CD8-positive, alpha-beta memory T cell (primary cell): ENCODE measurements at regions not wholly inside any gene's neighbourhood (a gene's known extent, or its start where the extent isn't known, plus 50 kb on each side); places are given as distances from the start of the nearest gene placed in this dataset.

ENCODE experiments used
- CTCF ChIA-PET: fragments of 350-600 bp; sonication (Branson Sonifier 250); formaldehyde crosslinking; loops from one replicate; lab custom pipeline; 2021; ENCODE audit warnings: antibody characterized with exemption; lab: Charles Lee
- POLR2A ChIA-PET: fragments of 350-600 bp; sonication (Branson Sonifier 250); formaldehyde crosslinking; loops from one replicate; lab custom pipeline; 2021; ENCODE audit warnings: antibody characterized with exemption; lab: Charles Lee
- DNase-seq, 5 donors: peaks; one replicate each; pipeline versions ENCODE4 v3.0.0 to v3.0.0-alpha.2; 2020 to 2022; ENCODE audit warnings: mixed read lengths in 1 of 5
- H3K27ac ChIP-seq: one replicate; pipeline ENCODE4 v1.7.0; 2013; ENCODE audit warnings: low read depth, mild to moderate bottlenecking, low read length, moderate library complexity
- H3K27me3 ChIP-seq: 2 replicates; pipeline ENCODE4 v1.7.0; 2013; ENCODE audit warnings: low read length, mild to moderate bottlenecking; ENCODE audit not compliant: insufficient read depth, poor library complexity, severe bottlenecking
- H3K36me3 ChIP-seq: 2 replicates; pipeline ENCODE4 v1.7.0; 2013; ENCODE audit warnings: mild to moderate bottlenecking, low read length, moderate library complexity; ENCODE audit not compliant: insufficient read depth
- H3K4me1 ChIP-seq: 2 replicates; pipeline ENCODE4 v1.7.0; 2013; ENCODE audit warnings: mild to moderate bottlenecking, low read length, moderate library complexity; ENCODE audit not compliant: insufficient read depth
- H3K4me3 ChIP-seq: 2 replicates; pipeline ENCODE4 v1.7.0; 2013; ENCODE audit warnings: mild to moderate bottlenecking, low read length
- H3K9me3 ChIP-seq: 2 replicates; pipeline ENCODE4 v1.7.0; 2013; ENCODE audit warnings: mild to moderate bottlenecking, low read length
- H3K27ac Mint-ChIP-seq, 8 donors: one replicate each; pipeline ENCODE4 v1.8.0; 2020 to 2021; ENCODE audit warnings: mixed read lengths in 8 of 8, mild to moderate bottlenecking in 6 of 8, inconsistent platforms in 3 of 8, moderate library complexity in 3 of 8
- H3K27me3 Mint-ChIP-seq, 2 donors: one replicate each; pipeline ENCODE4 v1.8.0; 2020 to 2021; ENCODE audit warnings: mixed read lengths in 2 of 2, mild to moderate bottlenecking in 1 of 2, moderate library complexity in 1 of 2
- H3K36me3 Mint-ChIP-seq, 3 donors: one replicate each; pipeline ENCODE4 v1.8.0; 2020 to 2021; ENCODE audit warnings: mixed read lengths in 3 of 3, inconsistent platforms in 1 of 3, mild to moderate bottlenecking in 1 of 3
- H3K4me1 Mint-ChIP-seq, 3 donors: one replicate each; pipeline ENCODE4 v1.8.0; 2020 to 2021; ENCODE audit warnings: mixed read lengths in 3 of 3, inconsistent platforms in 1 of 3, mild to moderate bottlenecking in 1 of 3
- H3K4me3 Mint-ChIP-seq, 7 donors: one replicate each; pipeline ENCODE4 v1.8.0; 2020 to 2021; ENCODE audit warnings: mixed read lengths in 7 of 7, mild to moderate bottlenecking in 6 of 7, moderate library complexity in 4 of 7, inconsistent platforms in 2 of 7
- H3K9me3 Mint-ChIP-seq, 5 donors: one replicate each; pipeline ENCODE4 v1.8.0; 2020 to 2022; ENCODE audit warnings: mixed read lengths in 5 of 5, mild to moderate bottlenecking in 3 of 5, moderate library complexity in 2 of 5, inconsistent platforms in 1 of 5

- H3K4me1 Mint-ChIP-seq: peaks cover 11 to 18% (median 13%) of the 10 kb centered on the region in 3 donors
- Histone ChIP-seq H3K27ac (no peak overlapping the region), H3K4me1 (peaks cover 10% of the 10 kb centered on the region), H3K4me3 (peak overlapping the region; percentile 2), H3K9me3 (no peaks in the 10 kb centered on the region), H3K27me3 (no peaks in the 10 kb centered on the region), H3K36me3 (no peaks in the 10 kb centered on the region)
- H3K36me3 Mint-ChIP-seq: no peaks in the 10 kb centered on the region
- POLR2A ChIA-PET: no interaction called here
- no peaks in the 10 kb centered on the region for H3K9me3 Mint-ChIP-seq
- H3K27me3 Mint-ChIP-seq: peaks cover 0 to 2% of the 10 kb centered on the region in 2 donors
- peak overlapping the region in 4 of 7 donors; percentile 1 to 28 (median 24) for H3K4me3 Mint-ChIP-seq
- CTCF ChIA-PET: no interaction called here
- peak overlapping the region in 5 of 8 donors; percentile 8 to 84 (median 62) for H3K27ac Mint-ChIP-seq
- DNase-seq: no peak
Measured at GRCh38 chr20:4369119-4369797, 120.2 kb upstream of the ADRA1D start.

GRCh38 chr20:4366076-4366475, 117.0 kb upstream of the ADRA1D start:
- Mint-ChIP-seq H3K4me3 (no peak overlapping the region), H3K27me3 (peaks cover 5% of the 10 kb centered on the region in 2 donors), H3K36me3 (no peaks in the 10 kb centered on the region), H3K9me3 (no peaks in the 10 kb centered on the region), H3K27ac (no peak overlapping the region), H3K4me1 (peaks cover 11 to 16% (median 13%) of the 10 kb centered on the region in 3 donors)
- H3K36me3 ChIP-seq: no peaks in the 10 kb centered on the region
- no peaks in the 10 kb centered on the region for H3K9me3 ChIP-seq
- H3K4me1 ChIP-seq: peaks cover 10% of the 10 kb centered on the region
- no peak overlapping the region for H3K27ac ChIP-seq
- ChIA-PET POLR2A (no interaction called here), CTCF (no interaction called here)
- H3K4me3 ChIP-seq: no peak overlapping the region
- no peak for DNase-seq
- H3K27me3 ChIP-seq: no peaks in the 10 kb centered on the region

GRCh38 chr20:4358552-4358951, 109.5 kb upstream of the ADRA1D start:
- H3K27ac ChIP-seq: no peak overlapping the region
- CTCF ChIA-PET: no interaction called here

GRCh38 chr20:4352348-4352747, 103.3 kb upstream of the ADRA1D start:
- H3K4me3 ChIP-seq: no peak overlapping the region
- ChIA-PET CTCF (no interaction called here), POLR2A (no interaction called here)
- H3K27ac ChIP-seq: no peak overlapping the region
- Mint-ChIP-seq H3K27ac (no peak overlapping the region), H3K36me3 (peaks cover 0 to 4% (median 2%) of the 10 kb centered on the region in 3 donors), H3K9me3 (peaks cover 8 to 15% (median 10%) of the 10 kb centered on the region in 5 donors), H3K4me3 (no peak overlapping the region), H3K27me3 (peaks cover 27 to 70% of the 10 kb centered on the region in 2 donors), H3K4me1 (no peaks in the 10 kb centered on the region)
- H3K27me3 ChIP-seq: no peaks in the 10 kb centered on the region
- no peaks in the 10 kb centered on the region for H3K4me1 ChIP-seq
- no peaks in the 10 kb centered on the region for H3K36me3 ChIP-seq
- H3K9me3 ChIP-seq: no peaks in the 10 kb centered on the region
- no peak for DNase-seq

More at GRCh38 chr20:4358552-4358951, 109.5 kb upstream of the ADRA1D start:
- Histone ChIP-seq H3K4me1 (no peaks in the 10 kb centered on the region), H3K9me3 (no peaks in the 10 kb centered on the region), H3K27me3 (no peaks in the 10 kb centered on the region), H3K4me3 (no peak overlapping the region), H3K36me3 (no peaks in the 10 kb centered on the region)
- H3K27me3 Mint-ChIP-seq: peaks cover 26 to 64% of the 10 kb centered on the region in 2 donors
- no peak overlapping the region for H3K4me3 Mint-ChIP-seq
- DNase-seq: no peak
- H3K27ac Mint-ChIP-seq: no peak overlapping the region
- no peaks in the 10 kb centered on the region for H3K36me3 Mint-ChIP-seq
- POLR2A ChIA-PET: no interaction called here
- no peaks in the 10 kb centered on the region for H3K4me1 Mint-ChIP-seq
- peaks cover 0 to 1% (median under 1%) of the 10 kb centered on the region in 5 donors for H3K9me3 Mint-ChIP-seq

GRCh38 chr20:4350096-4350495, 101.0 kb upstream of the ADRA1D start:
- no peaks in the 10 kb centered on the region for H3K9me3 ChIP-seq
- Mint-ChIP-seq H3K4me1 (no peaks in the 10 kb centered on the region), H3K9me3 (peaks cover 8 to 14% (median 10%) of the 10 kb centered on the region in 5 donors), H3K27me3 (peaks cover 18 to 56% of the 10 kb centered on the region in 2 donors), H3K27ac (no peak overlapping the region), H3K36me3 (peaks cover 0 to 4% (median 2%) of the 10 kb centered on the region in 3 donors), H3K4me3 (no peak overlapping the region)
- H3K27ac ChIP-seq: no peak overlapping the region
- H3K4me1 ChIP-seq: no peaks in the 10 kb centered on the region
- CTCF ChIA-PET: no interaction called here
- POLR2A ChIA-PET: no interaction called here
- DNase-seq: no peak
- no peak overlapping the region for H3K4me3 ChIP-seq
- no peaks in the 10 kb centered on the region for H3K27me3 ChIP-seq
- no peaks in the 10 kb centered on the region for H3K36me3 ChIP-seq

- H3K9me3 ChIP-seq: no peaks in the 10 kb centered on the region
- Mint-ChIP-seq H3K4me1 (no peaks in the 10 kb centered on the region), H3K27me3 (peaks cover 7 to 41% of the 10 kb centered on the region in 2 donors), H3K4me3 (no peak overlapping the region), H3K27ac (no peak overlapping the region), H3K9me3 (peaks cover 0 to 1% (median 0%) of the 10 kb centered on the region in 5 donors), H3K36me3 (no peaks in the 10 kb centered on the region)
- no peaks in the 10 kb centered on the region for H3K4me1 ChIP-seq
- no peak overlapping the region for H3K4me3 ChIP-seq
- POLR2A ChIA-PET: no interaction called here
- CTCF ChIA-PET: no interaction called here
- DNase-seq: no peak
- H3K36me3 ChIP-seq: no peaks in the 10 kb centered on the region
- H3K27me3 ChIP-seq: no peaks in the 10 kb centered on the region
- H3K27ac ChIP-seq: no peak overlapping the region
Measured at GRCh38 chr20:4344670-4345069, 95.6 kb upstream of the ADRA1D start.

GRCh38 chr20:4342609-4343008, 93.5 kb upstream of the ADRA1D start:
- no peaks in the 10 kb centered on the region for H3K36me3 Mint-ChIP-seq
- H3K4me1 Mint-ChIP-seq: no peaks in the 10 kb centered on the region
- Histone ChIP-seq H3K4me1 (no peaks in the 10 kb centered on the region), H3K4me3 (no peak overlapping the region), H3K9me3 (no peaks in the 10 kb centered on the region), H3K27me3 (no peaks in the 10 kb centered on the region), H3K27ac (no peak overlapping the region), H3K36me3 (no peaks in the 10 kb centered on the region)
- CTCF ChIA-PET: no interaction called here
- peaks cover 0 to 1% (median 0%) of the 10 kb centered on the region in 5 donors for H3K9me3 Mint-ChIP-seq
- H3K4me3 Mint-ChIP-seq: no peak overlapping the region
- no peak for DNase-seq
- H3K27me3 Mint-ChIP-seq: peaks cover 12 to 42% of the 10 kb centered on the region in 2 donors
- POLR2A ChIA-PET: no interaction called here
- H3K27ac Mint-ChIP-seq: no peak overlapping the region

- H3K4me3 Mint-ChIP-seq: no peak overlapping the region
- H3K36me3 ChIP-seq: no peaks in the 10 kb centered on the region
- peaks cover 12 to 37% of the 10 kb centered on the region in 2 donors for H3K27me3 Mint-ChIP-seq
- no peaks in the 10 kb centered on the region for H3K27me3 ChIP-seq
- H3K9me3 ChIP-seq: no peaks in the 10 kb centered on the region
- no peak overlapping the region for H3K27ac ChIP-seq
- DNase-seq: no peak
- no peaks in the 10 kb centered on the region for H3K4me1 Mint-ChIP-seq
- POLR2A ChIA-PET: no interaction called here
- no peaks in the 10 kb centered on the region for H3K4me1 ChIP-seq
- H3K9me3 Mint-ChIP-seq: peaks cover 0 to under 1% (median 0%) of the 10 kb centered on the region in 5 donors
- CTCF ChIA-PET: no interaction called here
- no peaks in the 10 kb centered on the region for H3K36me3 Mint-ChIP-seq
- H3K27ac Mint-ChIP-seq: no peak overlapping the region
- no peak overlapping the region for H3K4me3 ChIP-seq
Measured at GRCh38 chr20:4341804-4342485, 92.9 kb upstream of the ADRA1D start.
